ENCODE measurements at regions not wholly inside any gene's neighbourhood (a gene's known extent, or its start where the extent isn't known, plus 50 kb on each side); places are given as distances from the start of the nearest gene placed in this dataset.

- TF ChIP-seq REST (IDR thresholded peaks at IDR 0.05; ENCODE audit: insufficient read depth in 1 of 2, low read depth in 2 of 2, low read length in 2 of 2) = no peak
- TF ChIP-seq TAF1 (IDR thresholded peaks at IDR 0.05; ENCODE audit: borderline replicate concordance, insufficient read depth, low read length) = no peak
- TF ChIP-seq POLR2AphosphoS5 (IDR thresholded peaks at IDR 0.05; ENCODE audit: low read depth, low read length) = no peak
Measured at GRCh38 chr6:90448836-90449235, 138.0 kb downstream of the MAP3K7 start.

Data from PFSK-1 (cell line).